ENCODE measurements at regions not wholly inside any gene's neighbourhood (a gene's known extent, or its start where the extent isn't known, plus 50 kb on each side); places are given as distances from the start of the nearest gene placed in this dataset.

DNA sequence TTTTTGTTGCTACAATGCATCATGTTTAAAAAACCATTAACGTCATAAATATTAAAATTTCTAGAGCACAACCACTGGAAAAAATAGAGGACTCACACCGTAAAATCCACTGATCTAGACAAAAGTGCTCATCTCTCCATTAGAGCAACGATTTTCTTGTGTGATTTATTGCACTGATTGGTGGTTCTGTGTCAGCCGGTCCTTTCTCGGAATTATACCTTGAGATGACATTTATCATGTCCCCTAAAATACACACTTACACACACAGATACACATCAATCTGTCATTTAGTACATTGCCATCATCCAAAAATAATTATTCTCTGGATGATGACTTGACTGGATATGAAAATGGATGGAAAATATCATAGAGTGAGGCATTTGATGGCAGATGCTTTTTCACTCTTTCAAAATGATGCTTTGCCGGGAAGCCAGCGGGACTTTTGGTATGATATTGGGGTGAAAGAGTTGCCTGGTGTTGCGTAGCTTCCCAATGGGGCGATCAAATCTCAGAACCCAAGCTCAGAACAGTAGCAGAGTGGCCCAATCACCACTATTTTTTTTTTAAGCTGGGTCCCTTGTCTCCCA lies 226.6 kb downstream of the GAS1 start:
- TF ChIP-seq, protein P1, sequence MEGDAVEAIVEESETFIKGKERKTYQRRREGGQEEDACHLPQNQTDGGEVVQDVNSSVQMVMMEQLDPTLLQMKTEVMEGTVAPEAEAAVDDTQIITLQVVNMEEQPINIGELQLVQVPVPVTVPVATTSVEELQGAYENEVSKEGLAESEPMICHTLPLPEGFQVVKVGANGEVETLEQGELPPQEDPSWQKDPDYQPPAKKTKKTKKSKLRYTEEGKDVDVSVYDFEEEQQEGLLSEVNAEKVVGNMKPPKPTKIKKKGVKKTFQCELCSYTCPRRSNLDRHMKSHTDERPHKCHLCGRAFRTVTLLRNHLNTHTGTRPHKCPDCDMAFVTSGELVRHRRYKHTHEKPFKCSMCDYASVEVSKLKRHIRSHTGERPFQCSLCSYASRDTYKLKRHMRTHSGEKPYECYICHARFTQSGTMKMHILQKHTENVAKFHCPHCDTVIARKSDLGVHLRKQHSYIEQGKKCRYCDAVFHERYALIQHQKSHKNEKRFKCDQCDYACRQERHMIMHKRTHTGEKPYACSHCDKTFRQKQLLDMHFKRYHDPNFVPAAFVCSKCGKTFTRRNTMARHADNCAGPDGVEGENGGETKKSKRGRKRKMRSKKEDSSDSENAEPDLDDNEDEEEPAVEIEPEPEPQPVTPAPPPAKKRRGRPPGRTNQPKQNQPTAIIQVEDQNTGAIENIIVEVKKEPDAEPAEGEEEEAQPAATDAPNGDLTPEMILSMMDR (IDR thresholded peaks at IDR 0.05; ENCODE audit: control extremely low read depth, extremely low read depth, low read depth, missing control alignments) = no peak

DNA sequence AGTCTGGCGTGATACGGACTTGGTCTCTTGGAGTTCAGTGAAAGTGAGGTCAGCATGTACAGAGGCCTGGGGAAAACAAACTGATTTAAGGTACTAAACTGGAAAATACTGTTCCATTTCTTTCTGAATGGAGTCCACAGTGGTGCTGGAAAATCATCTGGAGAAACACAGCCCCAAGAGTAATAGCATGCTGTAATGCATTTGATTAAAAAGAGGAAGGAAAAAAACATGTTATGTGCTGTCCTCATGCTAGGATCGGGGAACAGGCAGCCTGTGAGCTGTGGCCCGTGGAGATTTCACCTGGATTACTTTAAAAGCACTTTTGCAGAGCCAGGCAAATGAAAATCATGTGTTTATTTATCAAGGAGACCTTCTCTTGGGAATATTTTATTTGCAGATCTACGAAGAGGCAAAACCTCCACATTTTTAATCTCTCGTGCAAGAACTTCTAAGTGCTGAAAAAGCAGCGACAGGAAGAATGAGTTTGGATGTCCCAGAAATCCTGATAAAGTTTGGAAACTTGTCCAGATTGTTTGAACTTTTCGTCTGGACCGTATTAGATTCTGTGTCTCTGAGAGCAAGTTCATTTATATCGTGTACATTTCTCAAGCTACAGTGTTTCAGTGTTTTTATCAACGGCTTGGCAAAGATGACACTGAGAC lies 228.8 kb downstream of the GAS1 start:
- TF ChIP-seq, protein P1 (IDR thresholded peaks at IDR 0.05; ENCODE audit: control extremely low read depth, extremely low read depth, low read depth, missing control alignments) = no peak
- ChIA-PET POLR2A (no interaction called here), CTCF (no interaction called here)
- DNase-seq (ENCODE audit: extremely low spot score) = no peak

More for the DNA sequence above, 226.6 kb downstream of the GAS1 start:
- ChIA-PET CTCF (no interaction called here), POLR2A (no interaction called here)
- no peak for DNase-seq (ENCODE audit: extremely low spot score)

DNA sequence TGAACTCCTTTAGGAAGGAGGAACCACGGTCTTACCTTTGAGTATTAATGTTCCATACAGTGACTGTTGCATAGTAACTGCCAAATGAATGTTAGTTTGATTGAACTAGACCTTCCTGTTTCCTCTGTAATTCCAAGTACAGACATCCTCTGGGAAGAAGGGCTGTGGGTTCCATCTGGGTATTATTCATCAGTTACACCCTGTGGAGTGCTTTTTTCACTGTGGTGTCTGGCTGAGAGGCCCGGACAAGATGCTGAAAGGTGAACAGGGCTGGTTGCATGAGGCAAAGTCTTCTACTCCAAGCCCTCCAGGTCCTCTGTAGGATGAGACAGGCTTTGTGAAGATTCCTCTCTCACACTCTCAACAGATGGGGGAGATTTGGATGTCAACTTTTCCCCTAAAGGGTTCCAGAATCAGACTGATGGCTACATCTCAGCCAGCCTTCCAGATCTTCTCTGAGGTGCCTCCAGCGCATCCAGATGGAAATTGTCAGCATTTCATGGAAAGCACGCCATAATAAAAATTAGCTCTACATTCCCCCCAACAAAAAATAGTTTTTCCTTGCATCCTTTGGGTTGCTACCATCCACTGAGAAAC lies 230.9 kb downstream of the GAS1 start:
- POLR2A ChIA-PET = no interaction called here
- DNase-seq (ENCODE audit: extremely low spot score) = no peak
- TF ChIP-seq, protein P1 (IDR thresholded peaks at IDR 0.05; ENCODE audit: control extremely low read depth, extremely low read depth, low read depth, missing control alignments) = no peak
- CTCF ChIA-PET = no interaction called here

DNA sequence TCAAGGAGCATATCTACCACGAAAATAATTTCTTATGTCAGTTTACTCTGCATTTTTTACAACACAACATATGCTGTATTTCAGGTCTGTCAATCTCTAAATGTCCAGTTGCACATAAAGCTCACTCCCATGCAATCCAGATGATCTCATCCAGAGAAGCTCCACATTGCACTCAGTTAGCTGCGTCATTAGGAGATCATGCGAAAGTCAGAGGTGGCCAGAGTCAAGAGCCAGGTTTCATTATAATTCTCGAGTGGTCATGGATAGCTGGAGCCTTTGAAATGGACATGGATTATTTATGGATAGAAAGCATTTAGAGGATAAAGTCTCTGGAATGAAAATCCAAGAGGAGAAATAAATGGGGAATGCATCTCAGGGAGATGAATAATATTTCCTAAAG lies 232.3 kb downstream of the GAS1 start:
- DNase-seq (ENCODE audit: extremely low spot score) = no peak
- TF ChIP-seq, protein P1 (IDR thresholded peaks at IDR 0.05; ENCODE audit: control extremely low read depth, extremely low read depth, low read depth, missing control alignments) = no peak
- POLR2A ChIA-PET = no interaction called here
- CTCF ChIA-PET = no interaction called here

DNA sequence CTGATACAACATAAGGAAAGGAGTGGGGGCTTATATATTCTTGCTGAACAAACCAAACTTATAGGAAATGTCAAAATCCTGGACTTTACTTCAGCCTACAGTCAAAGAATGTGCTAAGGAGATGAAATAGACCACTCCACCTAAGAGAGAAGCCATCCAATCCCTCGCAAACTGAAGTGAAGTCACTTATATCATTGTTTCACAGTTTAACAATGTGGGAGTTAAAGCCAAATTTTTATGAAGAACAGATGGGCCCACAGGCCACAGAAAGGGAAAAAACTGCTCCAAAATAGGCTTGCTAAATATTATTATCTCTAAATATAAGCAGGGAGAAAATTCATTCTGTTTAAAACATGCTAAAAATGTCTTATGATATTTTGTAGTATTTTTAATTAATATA lies 233.3 kb downstream of the GAS1 start:
- CTCF ChIA-PET = no interaction called here
- POLR2A ChIA-PET = no interaction called here
- no peak for DNase-seq (ENCODE audit: extremely low spot score)
- TF ChIP-seq, protein P1 (IDR thresholded peaks at IDR 0.05; ENCODE audit: control extremely low read depth, extremely low read depth, low read depth, missing control alignments) = no peak

DNA sequence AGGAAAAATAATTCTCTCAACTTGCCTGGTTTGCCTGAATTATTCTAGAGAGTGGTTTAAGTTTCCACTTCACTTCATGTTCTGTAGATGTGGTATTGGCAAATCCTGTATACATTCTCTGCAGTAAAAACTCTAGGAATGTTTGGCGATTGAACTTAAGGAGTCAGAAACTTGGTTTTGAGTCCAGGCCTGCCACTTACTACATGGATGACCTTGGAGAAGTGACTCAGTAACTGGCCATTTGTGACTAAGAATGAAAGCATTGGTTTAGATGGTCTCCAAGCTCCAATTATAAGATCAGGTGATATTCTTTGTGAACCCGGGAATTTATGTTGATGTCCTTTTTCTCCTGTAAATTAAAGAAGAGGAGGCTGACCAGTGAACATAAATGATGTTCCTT lies 233.8 kb downstream of the GAS1 start:
- DNase-seq (ENCODE audit: extremely low spot score) = no peak
- CTCF ChIA-PET = no interaction called here
- TF ChIP-seq, protein P1 (IDR thresholded peaks at IDR 0.05; ENCODE audit: control extremely low read depth, extremely low read depth, low read depth, missing control alignments) = no peak
- POLR2A ChIA-PET = no interaction called here

Measured in GM10248 (cell line).